Body of pancreas (tissue), 4 donors: ENCODE measurements at regions not wholly inside any gene's neighbourhood (a gene's known extent, or its start where the extent isn't known, plus 50 kb on each side); places are given as distances from the start of the nearest gene placed in this dataset.

Source experiments
- POLR2A ChIP-seq, 3 donors: fragments of 450-650 bp; IDR thresholded peaks; one replicate each; pipeline ENCODE4 v1.6.1; 2016; ENCODE audit warnings: antibody characterized with exemption in 3 of 3, mild to moderate bottlenecking in 2 of 3
- TF ChIP-seq, protein P1 (sequence below), 7 experiments: fragments of 450-650 bp in 4 of 7; fragments of 200-600 bp in 3 of 7; sonication (generic) in 3 of 7; IDR thresholded peaks; one replicate each; pipeline ENCODE4 v1.5.1; 2016 to 2019; ENCODE audit warnings: antibody characterized with exemption in 7 of 7

GRCh38 chr12:86730233-86730632 is 474.0 kb upstream of the MGAT4C start:
- TF ChIP-seq, protein P1, sequence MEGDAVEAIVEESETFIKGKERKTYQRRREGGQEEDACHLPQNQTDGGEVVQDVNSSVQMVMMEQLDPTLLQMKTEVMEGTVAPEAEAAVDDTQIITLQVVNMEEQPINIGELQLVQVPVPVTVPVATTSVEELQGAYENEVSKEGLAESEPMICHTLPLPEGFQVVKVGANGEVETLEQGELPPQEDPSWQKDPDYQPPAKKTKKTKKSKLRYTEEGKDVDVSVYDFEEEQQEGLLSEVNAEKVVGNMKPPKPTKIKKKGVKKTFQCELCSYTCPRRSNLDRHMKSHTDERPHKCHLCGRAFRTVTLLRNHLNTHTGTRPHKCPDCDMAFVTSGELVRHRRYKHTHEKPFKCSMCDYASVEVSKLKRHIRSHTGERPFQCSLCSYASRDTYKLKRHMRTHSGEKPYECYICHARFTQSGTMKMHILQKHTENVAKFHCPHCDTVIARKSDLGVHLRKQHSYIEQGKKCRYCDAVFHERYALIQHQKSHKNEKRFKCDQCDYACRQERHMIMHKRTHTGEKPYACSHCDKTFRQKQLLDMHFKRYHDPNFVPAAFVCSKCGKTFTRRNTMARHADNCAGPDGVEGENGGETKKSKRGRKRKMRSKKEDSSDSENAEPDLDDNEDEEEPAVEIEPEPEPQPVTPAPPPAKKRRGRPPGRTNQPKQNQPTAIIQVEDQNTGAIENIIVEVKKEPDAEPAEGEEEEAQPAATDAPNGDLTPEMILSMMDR (IDR thresholded peaks at IDR 0.05) = no peak
- TF ChIP-seq POLR2A (IDR thresholded peaks at IDR 0.05) = no peak
